HCEC 1CT (cell line): ENCODE measurements at regions not wholly inside any gene's neighbourhood (a gene's known extent, or its start where the extent isn't known, plus 50 kb on each side); places are given as distances from the start of the nearest gene placed in this dataset.

ENCODE experiments used
- DNase-seq: peaks from one replicate; pipeline ENCODE4 v3.0.0-alpha.2; 2017

GRCh38 chr7:31456646-31457368, 57.1 kb upstream of the ITPRID1 start:
- no peak for DNase-seq

GRCh38 chr7:31457551-31457950, 56.3 kb upstream of the ITPRID1 start:
- DNase-seq: no peak

- DNase-seq: no peak
These were observed 55.7 kb upstream of the ITPRID1 start for GRCh38 chr7:31458203-31458602.

GRCh38 chr7:31462636-31463035, 51.3 kb upstream of the ITPRID1 start:
- no peak for DNase-seq
